BE2C (cell line): ENCODE measurements at regions not wholly inside any gene's neighbourhood (a gene's known extent, or its start where the extent isn't known, plus 50 kb on each side); places are given as distances from the start of the nearest gene placed in this dataset.
"Not testable (repeated sequence)": the region's sequence is repeated elsewhere in the genome, so short reads cannot be mapped to it uniquely, and the experiment has no call there.

ENCODE experiments used
- DNase-seq: peaks from one replicate; pipeline ENCODE4 v3.0.0-alpha.2; 2020
- H3K27me3 ChIP-seq: fragments of 250-450 bp; sonication (Bioruptor Pico); 2 replicates; pipeline ENCODE4 v1.5.1; 2020; ENCODE audit warnings: mild to moderate bottlenecking
- H3K36me3 ChIP-seq: fragments of 250-450 bp; sonication (Bioruptor Pico); 2 replicates; pipeline ENCODE4 v1.5.1; 2020; ENCODE audit warnings: mild to moderate bottlenecking
- H3K4me1 ChIP-seq: fragments of 250-450 bp; sonication (Bioruptor Pico); 2 replicates; pipeline ENCODE4 v1.5.1; 2020
- H3K4me3 ChIP-seq: 2 replicates; pipeline ENCODE4 v1.5.1; 2011; ENCODE audit warnings: low read depth, low read length
- H3K9me3 ChIP-seq: fragments of 250-450 bp; sonication (Bioruptor Pico); 2 replicates; pipeline ENCODE4 v1.5.1; 2020
- CTCF ChIP-seq: IDR thresholded peaks from 2 replicates; pipeline ENCODE4 v1.5.1; 2012; ENCODE audit warnings: mild to moderate bottlenecking, low read depth, low read length

DNA sequence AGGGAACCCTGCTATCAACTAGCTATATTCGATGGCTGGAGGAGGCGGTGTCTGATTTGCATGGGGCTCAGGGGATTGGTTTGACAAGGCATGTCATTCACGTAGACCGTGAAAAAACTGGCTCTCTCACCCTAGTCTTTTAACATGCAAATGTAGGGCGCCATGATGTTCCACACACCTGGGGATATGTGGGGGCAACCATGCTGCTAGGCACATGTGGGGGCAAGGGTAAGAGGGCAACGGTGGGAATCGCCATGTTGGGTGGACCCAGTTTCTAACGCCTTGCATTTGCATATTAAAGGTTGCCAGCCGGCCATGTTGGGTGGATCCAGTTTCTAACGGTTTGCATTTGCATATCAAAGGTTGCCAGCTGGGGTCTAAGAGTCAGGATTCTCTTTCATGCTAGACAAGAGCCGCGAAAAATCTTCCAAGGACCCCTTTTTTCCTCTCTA, 419.2 kb upstream of the NFE2L3 start:
- no peaks in the 10 kb centered on the region for H3K27me3 ChIP-seq
- no peaks in the 10 kb centered on the region for H3K4me1 ChIP-seq
- H3K9me3 ChIP-seq = no peaks in the 10 kb centered on the region
- H3K36me3 ChIP-seq = no peaks in the 10 kb centered on the region
- no peak for DNase-seq
- no peak overlapping the region for H3K4me3 ChIP-seq
- no peak for TF ChIP-seq CTCF

DNA sequence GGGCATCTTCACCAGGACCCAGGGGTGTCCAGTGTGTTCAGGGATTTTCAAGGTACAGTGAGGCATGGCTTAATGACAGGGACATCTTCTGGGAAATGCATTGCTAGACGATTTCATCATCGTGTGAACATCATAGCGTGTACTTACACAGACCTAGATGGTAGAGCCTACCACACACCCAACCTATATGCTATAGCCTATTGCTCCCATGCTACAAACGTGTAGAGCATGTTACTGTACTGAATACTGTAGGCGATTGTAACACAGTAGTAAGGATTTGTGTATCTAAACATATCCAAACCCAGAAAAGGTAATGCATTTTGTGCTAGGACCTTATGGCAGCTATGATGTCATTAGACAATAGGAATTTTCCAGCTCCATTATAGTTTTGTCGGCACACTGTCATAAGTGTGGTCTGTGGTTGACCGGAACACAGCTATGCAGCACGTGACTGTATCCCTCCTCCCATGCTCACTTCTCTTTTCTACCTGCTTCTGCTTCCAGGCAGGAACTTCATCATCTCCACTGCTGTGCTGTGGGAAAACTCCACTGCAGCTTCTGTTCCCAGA, 416.2 kb upstream of the NFE2L3 start:
- Histone ChIP-seq H3K9me3 (no peaks in the 10 kb centered on the region), H3K27me3 (no peaks in the 10 kb centered on the region), H3K36me3 (no peaks in the 10 kb centered on the region), H3K4me1 (no peaks in the 10 kb centered on the region), H3K4me3 (no peak overlapping the region)
- TF ChIP-seq CTCF = no peak
- no peak for DNase-seq

GRCh38 chr7:25738528-25738927, 413.5 kb upstream of the NFE2L3 start:
- H3K9me3 ChIP-seq = no peaks in the 10 kb centered on the region
- no peaks in the 10 kb centered on the region for H3K27me3 ChIP-seq
- DNase-seq = no peak
- H3K36me3 ChIP-seq = no peaks in the 10 kb centered on the region
- H3K4me1 ChIP-seq = no peaks in the 10 kb centered on the region
- TF ChIP-seq CTCF = no peak
- no peak overlapping the region for H3K4me3 ChIP-seq

DNA sequence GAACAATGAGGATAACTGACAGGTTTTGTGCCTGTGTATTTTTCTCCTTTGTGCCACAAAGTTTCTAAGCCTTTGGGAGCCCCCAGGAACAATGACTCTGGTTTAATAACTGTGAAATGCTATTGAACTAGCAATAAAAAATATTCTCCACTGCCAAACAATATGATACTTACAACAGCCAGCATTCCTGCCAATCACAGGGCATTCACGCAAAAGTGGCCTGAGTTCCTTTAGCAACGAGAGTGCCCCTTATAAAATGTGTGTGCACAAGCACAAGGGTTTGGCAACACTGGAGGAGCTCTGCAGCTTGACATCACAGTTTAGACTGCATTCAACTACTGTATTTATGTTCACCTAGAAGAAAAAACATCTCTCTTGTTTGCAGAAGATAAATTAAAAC, 412.9 kb upstream of the NFE2L3 start:
- Histone ChIP-seq H3K36me3 (no peaks in the 10 kb centered on the region), H3K4me3 (no peak overlapping the region), H3K9me3 (no peaks in the 10 kb centered on the region), H3K4me1 (no peaks in the 10 kb centered on the region), H3K27me3 (no peaks in the 10 kb centered on the region)
- no peak for TF ChIP-seq CTCF
- no peak for DNase-seq

DNA sequence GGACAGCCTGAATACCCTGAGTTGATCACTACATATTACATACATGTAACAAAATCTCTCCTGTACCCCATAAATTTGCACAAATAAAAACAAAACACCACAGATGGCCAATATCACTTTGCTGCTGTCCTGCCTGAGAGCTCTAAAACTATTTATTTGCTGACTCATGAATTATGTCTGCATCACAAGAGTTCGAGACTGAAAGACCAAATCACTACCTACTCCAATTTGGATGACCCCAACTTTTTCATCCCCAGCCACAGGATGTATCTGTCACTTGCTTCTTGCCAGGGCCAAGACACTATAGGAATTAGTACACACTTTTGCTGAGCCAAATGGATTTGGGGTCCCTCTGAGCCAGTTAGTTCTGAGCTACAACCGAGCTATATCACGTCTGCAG, 409.7 kb upstream of the NFE2L3 start:
- H3K4me1 ChIP-seq = no peaks in the 10 kb centered on the region
- no peaks in the 10 kb centered on the region for H3K27me3 ChIP-seq
- H3K9me3 ChIP-seq = no peaks in the 10 kb centered on the region
- no peak for TF ChIP-seq CTCF
- H3K4me3 ChIP-seq = no peak overlapping the region
- H3K36me3 ChIP-seq = no peaks in the 10 kb centered on the region
- no peak for DNase-seq

GRCh38 chr7:25743670-25744451, 408.1 kb upstream of the NFE2L3 start:
- H3K4me1 ChIP-seq, DNase-seq, H3K27me3 ChIP-seq, H3K4me3 ChIP-seq, H3K36me3 ChIP-seq, H3K9me3 ChIP-seq: not testable (repeated sequence)
